Uterus (tissue), 2 donors: ENCODE measurements at regions not wholly inside any gene's neighbourhood (a gene's known extent, or its start where the extent isn't known, plus 50 kb on each side); places are given as distances from the start of the nearest gene placed in this dataset.

Source experiments
- CTCF ChIP-seq, 4 experiments: fragments of 200-600 bp in 2 of 4; fragments of 450-650 bp in 2 of 4; sonication (generic) in 2 of 4; IDR thresholded peaks; one replicate each; pipeline ENCODE4 v1.5.1; 2016 to 2019; ENCODE audit warnings: antibody characterized with exemption in 4 of 4, mild to moderate bottlenecking in 2 of 4, moderate library complexity in 1 of 4
- POLR2A ChIP-seq, 2 donors: fragments of 450-650 bp; IDR thresholded peaks; one replicate each; pipeline ENCODE4 v1.6.1; 2016; ENCODE audit warnings: antibody characterized with exemption in 2 of 2, mild to moderate bottlenecking in 1 of 2, moderate library complexity in 1 of 2

GRCh38 chr22:48783821-48784266, 1043.8 kb downstream of the BRD1 start:
- TF ChIP-seq POLR2A (IDR thresholded peaks at IDR 0.05) = no peak
- no peak for TF ChIP-seq CTCF (IDR thresholded peaks at IDR 0.05)
